Ishikawa (cell line): ENCODE measurements at regions not wholly inside any gene's neighbourhood (a gene's known extent, or its start where the extent isn't known, plus 50 kb on each side); places are given as distances from the start of the nearest gene placed in this dataset.

Experiments
- EP300 ChIP-seq: IDR thresholded peaks from 2 replicates; pipeline ENCODE4 v1.6.1; 2012; ENCODE audit warnings: borderline replicate concordance
- FOXM1 ChIP-seq: IDR thresholded peaks from 2 replicates; pipeline ENCODE4 v1.6.1; 2012; ENCODE audit warnings: low read depth, borderline replicate concordance
- RAD21 ChIP-seq: IDR thresholded peaks from 2 replicates; pipeline ENCODE4 v1.6.1; 2012; ENCODE audit warnings: low read depth
- TAF1 ChIP-seq: IDR thresholded peaks from 2 replicates; pipeline ENCODE4 v1.6.1; 2012; ENCODE audit warnings: low read depth, mild to moderate bottlenecking
- TCF12 ChIP-seq: IDR thresholded peaks from 2 replicates; pipeline ENCODE4 v1.6.1; 2012; ENCODE audit warnings: low read depth
- YY1 ChIP-seq: IDR thresholded peaks from 2 replicates; pipeline ENCODE4 v1.6.1; 2012; ENCODE audit warnings: low read depth
- ZBTB7A ChIP-seq: IDR thresholded peaks from 2 replicates; pipeline ENCODE4 v1.6.1; 2012; ENCODE audit warnings: low read depth
- TF ChIP-seq, protein P1 (sequence below): IDR thresholded peaks from 2 replicates; pipeline ENCODE4 v1.6.1; 2012
- TF ChIP-seq, protein P2 (sequence below): IDR thresholded peaks from 2 replicates; pipeline ENCODE4 v1.6.1; 2012; ENCODE audit warnings: low read depth, mild to moderate bottlenecking

GRCh38 chr14:82661258-82661657, 1127.6 kb upstream of the SEL1L start:
- TF ChIP-seq TCF12, result no peak
- no peak for TF ChIP-seq YY1
- TF ChIP-seq, protein P1, sequence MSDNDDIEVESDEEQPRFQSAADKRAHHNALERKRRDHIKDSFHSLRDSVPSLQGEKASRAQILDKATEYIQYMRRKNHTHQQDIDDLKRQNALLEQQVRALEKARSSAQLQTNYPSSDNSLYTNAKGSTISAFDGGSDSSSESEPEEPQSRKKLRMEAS, result no peak
- TF ChIP-seq, protein P2, sequence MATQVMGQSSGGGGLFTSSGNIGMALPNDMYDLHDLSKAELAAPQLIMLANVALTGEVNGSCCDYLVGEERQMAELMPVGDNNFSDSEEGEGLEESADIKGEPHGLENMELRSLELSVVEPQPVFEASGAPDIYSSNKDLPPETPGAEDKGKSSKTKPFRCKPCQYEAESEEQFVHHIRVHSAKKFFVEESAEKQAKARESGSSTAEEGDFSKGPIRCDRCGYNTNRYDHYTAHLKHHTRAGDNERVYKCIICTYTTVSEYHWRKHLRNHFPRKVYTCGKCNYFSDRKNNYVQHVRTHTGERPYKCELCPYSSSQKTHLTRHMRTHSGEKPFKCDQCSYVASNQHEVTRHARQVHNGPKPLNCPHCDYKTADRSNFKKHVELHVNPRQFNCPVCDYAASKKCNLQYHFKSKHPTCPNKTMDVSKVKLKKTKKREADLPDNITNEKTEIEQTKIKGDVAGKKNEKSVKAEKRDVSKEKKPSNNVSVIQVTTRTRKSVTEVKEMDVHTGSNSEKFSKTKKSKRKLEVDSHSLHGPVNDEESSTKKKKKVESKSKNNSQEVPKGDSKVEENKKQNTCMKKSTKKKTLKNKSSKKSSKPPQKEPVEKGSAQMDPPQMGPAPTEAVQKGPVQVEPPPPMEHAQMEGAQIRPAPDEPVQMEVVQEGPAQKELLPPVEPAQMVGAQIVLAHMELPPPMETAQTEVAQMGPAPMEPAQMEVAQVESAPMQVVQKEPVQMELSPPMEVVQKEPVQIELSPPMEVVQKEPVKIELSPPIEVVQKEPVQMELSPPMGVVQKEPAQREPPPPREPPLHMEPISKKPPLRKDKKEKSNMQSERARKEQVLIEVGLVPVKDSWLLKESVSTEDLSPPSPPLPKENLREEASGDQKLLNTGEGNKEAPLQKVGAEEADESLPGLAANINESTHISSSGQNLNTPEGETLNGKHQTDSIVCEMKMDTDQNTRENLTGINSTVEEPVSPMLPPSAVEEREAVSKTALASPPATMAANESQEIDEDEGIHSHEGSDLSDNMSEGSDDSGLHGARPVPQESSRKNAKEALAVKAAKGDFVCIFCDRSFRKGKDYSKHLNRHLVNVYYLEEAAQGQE, result no peak
- no peak for TF ChIP-seq RAD21
- no peak for TF ChIP-seq ZBTB7A
- TF ChIP-seq TAF1, result no peak
- no peak for TF ChIP-seq FOXM1
- TF ChIP-seq EP300, result no peak
